EL (cell line): ENCODE measurements at regions not wholly inside any gene's neighbourhood (a gene's known extent, or its start where the extent isn't known, plus 50 kb on each side); places are given as distances from the start of the nearest gene placed in this dataset.
"Not testable (repeated sequence)": the region's sequence is repeated elsewhere in the genome, so short reads cannot be mapped to it uniquely, and the experiment has no call there.

Source experiments
- DNase-seq: peaks from one replicate; pipeline ENCODE4 v3.0.0-alpha.2; 2016

DNA sequence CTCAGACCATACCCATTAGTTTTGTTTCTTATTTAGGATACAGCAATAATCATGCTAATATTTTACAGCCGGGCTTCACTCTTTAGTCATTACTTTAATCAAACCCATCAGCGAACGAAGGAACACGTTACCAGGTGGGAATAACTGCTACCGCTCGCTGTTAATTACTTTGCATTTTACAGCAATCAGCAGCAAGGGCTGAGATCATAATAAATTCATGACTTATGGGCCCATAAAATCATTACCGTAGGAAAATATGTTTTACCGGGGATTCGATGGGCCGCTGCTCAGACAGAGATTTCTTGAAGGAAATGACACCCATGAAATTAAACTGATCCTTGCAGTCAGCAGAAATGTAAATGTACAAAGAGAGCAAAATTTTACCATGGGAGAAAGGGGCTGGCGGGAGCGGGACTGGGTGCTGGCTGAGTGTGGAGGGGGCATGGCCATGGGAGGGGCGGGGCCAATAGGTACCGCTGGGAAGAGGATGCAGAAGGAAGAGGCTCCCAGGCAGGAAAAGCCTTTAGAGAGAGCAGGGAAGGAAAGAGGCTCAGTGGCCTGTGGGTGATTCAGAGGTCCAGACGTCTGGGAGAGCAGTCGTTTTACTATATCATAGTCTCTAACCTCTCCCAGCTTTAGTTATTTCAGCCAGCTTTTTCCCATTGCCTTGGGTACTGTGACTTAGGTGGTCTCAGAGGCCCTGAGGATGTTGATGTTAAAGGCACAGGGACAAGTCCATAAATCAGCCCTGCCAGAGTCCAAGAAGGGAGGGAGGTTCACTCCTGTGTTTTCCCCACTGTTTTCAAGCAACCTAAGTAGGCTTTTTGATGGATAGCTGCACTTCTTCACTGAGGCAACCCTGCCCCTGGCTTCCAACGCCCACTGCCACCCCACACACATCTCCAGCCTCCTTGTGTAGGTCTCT, 258.9 kb downstream of the SEC16B start:
- DNase-seq, result no peak

DNA sequence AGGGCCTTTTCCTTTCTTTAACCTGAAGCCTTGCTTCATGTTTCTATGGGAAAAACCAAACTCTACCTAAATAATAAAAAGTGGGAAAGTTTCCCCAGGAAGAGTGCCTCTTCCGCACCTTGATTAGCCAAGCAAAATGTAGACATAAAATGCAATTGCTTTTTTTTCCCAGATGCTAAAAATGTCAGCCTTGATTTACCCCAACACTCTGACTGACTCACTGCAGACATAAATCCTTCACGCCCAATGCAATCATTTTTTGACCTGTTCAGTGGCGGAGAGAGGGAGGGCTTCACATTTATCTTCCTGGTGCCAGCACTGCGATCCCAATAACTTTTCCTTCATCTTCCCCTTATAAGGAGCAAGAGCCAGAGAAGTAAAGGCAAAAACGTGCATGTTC, 261.5 kb downstream of the SEC16B start:
- no peak for DNase-seq

DNA sequence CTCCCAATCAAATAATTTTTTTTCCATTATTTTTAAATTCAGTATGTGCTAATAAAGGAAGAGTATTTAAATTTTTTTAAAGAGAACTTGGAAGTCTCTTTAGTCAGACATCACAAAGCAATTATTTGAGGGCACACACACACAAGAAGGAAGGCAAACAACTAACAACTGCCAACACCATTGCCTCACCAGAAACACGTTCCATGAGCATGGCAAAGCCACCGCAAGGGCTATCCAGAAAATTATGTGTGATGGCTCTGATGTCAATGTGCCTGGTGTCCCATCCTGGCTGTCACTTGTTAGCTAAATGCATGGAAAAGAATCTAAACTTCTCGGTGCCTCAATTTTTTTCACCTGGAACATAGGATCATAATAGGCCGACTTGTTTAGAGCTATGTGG, 262.9 kb downstream of the SEC16B start:
- DNase-seq, result no peak

DNA sequence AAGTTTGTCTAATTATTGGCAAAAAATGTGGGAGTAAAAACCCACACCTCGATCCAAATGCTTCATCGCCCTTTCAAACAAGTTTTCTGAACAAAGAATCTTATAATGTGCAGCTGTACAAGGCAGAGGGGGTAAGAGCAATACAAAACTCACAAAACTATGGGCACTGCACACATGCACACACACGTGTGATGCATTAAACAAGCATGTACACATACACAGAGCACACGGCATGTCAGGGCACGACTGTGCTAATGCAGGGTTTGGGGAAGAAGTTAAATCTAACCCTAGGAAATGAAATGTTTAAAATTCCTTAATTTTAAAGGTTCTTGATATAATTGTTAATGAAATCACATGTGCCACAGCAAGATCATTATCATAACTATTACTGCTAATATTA, 264.0 kb downstream of the SEC16B start:
- no peak for DNase-seq

DNA sequence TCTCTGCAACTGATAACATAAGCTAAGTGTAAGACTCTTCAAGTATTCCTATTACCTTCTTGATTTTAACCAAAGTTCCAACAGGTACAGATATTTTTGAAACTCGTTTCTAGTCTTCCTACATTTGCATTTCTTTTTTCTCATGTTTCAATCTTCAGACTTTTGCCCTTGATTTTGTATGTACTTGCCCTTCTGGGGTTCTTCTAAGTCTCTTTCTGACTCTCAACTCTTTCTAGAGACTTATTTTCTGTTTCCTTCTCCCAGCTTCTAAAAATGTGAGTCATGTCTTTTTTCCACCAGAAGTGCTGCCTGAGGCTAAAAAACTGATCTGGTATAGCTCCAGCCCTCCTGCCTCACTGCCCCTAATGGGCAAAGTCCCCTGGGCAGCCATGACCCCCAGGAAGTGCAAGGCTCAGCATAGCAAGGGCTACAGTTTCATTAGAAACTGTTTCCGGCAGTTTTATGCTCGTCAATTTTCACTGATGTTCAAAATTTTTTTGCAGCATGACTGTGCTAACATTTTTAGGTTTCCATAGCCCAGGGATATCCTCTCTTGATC, 265.9 kb downstream of the SEC16B start:
- DNase-seq, result peak; percentile 23

DNA sequence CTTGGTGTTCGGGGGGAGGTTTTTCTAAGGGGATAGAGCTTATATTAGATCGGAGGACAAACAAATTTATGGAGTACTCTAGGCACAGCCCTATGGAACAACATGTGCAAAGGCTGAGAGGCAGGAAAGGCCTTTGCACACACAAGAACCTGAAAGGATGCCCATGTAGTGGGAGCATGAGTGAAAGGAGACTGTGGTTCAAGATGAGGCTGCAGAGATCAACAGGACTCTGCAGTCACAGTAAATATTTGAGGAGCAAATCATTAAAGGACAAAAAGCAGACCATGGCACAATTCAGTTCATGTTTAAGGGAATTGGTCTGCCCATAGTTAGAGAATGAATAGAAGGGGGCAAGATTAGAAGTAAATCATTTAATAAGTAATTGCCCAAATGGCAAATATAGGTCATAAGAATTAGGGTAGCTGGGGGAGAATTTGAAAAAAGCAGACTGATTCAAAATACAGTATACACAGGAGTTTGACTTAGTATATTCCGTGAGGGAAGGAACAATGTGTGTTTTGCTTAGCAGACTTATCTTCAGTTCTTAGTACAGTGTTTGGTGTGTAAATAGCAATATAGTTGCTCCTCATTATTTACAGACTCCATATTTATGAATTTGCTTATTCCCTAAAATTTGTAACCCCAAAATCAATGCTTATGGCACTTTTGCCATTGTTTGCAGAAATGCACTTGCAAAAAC, 268.1 kb downstream of the SEC16B start:
- no peak for DNase-seq

DNA sequence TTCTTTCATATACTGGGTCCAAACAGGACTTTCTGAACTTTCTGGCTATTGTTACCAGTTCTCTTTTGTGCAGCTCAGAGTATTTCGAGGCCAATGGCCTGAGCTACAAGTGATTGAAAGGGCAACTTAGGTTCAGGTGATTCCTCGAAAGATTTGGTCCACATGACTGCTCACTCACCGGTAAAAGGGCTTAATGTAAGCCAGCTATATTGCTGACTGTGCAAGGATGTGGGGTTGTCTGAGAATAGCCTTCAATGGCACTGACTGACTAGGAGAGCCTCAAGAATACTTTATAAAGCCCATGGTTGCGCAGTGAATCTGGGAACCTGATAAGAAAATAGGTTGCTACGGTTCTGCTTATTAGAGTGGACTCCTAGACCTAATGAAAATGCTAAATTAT, 269.0 kb downstream of the SEC16B start:
- DNase-seq, result no peak

DNA sequence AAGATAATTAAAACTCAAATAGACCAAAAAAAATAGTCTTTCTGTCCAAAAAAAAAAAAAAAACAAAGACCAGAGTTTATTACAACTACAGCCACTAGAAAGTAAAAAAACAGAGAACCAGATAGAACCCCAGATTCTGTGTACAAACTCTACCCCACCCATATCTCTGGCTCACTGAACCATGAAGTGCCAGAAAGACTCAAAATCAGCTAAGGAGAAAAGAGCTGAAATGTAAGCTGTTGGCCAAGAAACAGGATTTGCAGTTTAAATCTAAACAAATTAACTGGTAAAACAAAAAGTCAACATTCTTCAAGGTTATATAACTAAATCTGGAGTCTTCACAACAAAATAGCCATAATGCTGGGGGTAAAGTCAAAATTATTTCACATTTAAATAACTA, 278.9 kb downstream of the SEC16B start:
- DNase-seq, result no peak

DNA sequence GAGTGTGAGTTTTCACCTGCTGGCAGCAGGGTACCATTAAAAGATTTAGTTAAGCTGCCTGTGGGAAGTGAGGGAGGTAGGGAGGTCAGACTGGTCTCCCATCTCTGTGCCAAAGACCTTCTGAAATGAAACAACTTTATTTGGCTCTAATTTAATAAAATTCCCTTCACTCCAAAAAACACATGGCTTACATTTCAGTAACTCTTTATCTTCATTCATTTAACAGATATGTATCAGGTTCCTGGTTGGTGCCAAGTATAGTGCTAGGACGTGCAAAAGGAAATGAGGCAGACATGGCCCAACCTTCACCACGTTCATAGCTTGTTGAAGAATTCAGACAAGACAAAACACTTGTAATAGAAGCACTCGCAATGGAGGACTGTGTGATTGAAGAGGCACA, 282.3 kb downstream of the SEC16B start:
- DNase-seq, result no peak

DNA sequence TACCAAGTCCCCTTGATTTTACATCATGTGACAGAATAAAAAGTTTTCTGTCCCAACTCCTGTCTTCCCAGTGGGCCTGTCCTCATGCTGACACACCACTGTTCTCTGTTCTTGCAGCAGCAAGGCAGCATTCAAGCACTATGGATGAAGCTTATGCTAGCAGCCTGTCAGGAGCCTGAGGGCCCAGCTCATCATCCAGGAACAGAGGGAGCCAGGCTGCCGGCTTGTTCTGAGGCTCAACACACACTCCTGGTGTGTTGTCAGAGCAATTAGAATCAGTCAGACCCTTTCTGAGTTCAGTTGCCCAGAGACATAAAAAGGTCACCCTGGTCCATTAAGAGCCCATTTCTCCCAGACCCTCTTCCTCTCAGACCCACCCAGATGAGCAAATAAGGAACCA, 282.9 kb downstream of the SEC16B start:
- DNase-seq, result no peak

DNA sequence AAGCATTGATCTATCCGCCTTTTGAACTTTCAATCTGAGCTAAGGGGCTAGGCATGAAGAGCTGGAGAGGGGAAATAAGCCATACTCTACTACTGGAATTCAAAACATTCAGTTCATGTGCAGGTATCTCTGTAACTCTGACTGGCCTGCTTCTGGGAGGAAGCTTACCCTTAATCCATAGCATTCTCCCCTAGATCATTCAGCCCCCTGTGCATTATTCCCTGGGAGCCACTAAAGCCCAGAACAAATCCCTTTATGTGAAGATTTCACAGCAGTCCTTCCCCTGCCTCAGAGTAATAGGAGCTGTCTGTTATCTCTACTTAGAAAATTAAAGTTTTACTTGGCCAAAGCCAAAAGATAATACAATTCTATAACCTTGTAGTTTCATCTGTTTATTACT, 300.7 kb downstream of the SEC16B start:
- no peak for DNase-seq

DNA sequence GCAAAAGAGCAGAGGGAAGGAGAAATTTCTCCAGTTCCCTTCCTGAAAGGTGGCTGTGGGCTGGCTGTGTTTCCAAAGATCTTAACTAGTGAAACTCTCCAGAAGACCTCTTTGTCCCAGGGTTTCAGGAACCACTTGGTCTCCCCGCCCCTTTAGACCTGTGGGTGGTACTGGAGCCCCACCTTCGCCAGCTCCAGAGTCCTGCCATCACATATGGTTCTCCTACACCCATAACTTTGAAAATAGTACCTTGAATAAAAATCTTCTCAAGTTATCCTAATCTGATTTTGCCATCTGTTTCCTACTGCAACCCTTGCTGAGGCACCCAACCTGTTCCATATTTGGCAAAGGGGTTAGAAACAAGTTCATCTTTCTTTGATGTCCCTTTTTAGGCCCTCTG, 303.9 kb downstream of the SEC16B start:
- no peak for DNase-seq

DNA sequence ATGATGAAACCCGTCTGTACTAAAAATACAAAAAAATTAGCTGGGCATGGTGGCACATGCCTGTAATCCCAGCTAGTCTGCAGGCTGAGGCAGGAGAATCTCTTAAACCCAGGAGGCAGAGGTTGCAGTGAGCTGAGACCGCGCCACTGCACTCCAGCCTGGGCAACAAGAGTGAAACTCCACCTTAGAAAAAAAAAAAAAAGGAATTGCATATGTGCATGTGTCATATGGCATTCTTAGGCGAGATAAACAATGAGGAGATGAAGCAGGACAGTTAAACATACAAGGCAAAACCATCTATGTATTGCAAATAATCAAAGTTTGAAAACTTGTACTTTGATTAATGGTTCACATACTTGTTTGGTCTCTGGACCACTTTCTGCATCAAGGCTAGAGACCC, 305.1 kb downstream of the SEC16B start:
- DNase-seq, result not testable (repeated sequence)

DNA sequence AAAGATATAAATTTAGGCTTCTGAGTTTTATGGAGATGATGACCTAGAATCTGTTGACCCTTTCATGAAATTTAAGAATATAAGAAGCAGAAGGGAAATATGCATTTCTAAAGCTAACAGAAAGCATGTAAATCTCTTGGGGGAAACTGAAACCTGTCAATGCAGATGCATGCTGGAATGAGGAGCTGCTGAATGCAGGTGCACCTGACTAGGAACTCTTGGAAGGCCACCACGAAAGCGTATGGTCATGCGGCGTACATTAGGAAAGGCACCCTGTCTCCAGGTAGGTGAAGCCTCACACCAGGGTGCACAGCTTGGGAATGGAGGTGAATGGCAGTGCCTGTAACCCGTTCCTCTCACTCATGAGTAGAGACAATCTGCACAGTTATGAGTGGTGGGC, 309.7 kb downstream of the SEC16B start:
- no peak for DNase-seq

DNA sequence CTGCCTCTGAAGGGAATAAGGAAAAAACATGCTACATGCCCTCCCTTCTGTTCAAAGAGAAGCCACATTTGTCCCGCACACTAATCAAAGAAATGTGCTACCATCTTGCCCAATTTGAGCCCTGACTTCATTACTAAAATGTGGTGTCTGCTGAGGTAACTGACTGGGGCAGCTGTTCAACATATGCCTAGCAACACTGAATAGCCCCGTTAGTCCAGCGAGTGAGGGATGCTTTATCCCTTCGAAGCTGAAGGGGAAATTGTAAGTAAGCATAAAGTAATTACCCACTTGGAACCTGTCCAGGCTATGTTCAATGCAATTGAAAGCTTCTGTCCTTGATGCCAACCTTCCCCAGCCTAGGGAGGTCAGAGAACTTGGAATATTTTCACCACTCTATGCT, 310.6 kb downstream of the SEC16B start:
- DNase-seq, result no peak

DNA sequence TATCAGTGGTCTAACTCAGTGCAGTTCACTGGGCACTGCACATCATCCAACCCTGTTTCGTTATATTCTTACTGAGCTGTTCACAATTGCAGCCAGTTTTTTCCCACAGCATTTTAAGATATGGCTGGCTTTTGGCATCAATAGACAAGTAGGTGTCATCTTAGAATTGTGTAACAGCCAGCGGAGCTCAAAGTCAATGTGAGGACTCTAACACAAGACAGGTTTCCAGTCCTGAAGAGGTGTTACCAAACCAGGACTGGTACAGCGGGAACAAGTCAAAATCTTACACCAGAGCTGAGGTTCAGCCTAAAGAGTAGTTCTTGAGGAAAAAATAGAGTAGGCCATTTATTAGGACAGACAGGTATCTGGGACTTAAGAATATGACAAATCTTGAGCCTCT, 313.3 kb downstream of the SEC16B start:
- no peak for DNase-seq

DNA sequence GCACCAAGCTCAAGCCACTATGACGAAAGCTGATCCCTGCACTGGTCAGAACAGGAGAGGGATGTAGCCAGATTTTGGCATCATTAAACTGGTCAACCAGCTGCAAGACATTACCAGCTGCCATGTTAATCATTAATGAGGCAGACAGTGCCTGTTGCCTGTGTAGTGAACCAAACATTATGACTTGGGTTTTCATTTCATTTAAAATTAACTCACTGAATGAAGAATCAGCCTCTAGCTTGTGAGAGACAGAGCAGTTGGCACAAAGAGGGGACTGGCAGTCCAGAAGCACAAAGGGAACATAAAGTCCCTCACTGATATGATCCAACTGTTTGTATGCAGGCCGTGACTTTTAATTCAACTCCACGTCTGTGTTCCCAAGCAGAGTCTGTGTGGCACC, 318.9 kb downstream of the SEC16B start:
- no peak for DNase-seq

DNA sequence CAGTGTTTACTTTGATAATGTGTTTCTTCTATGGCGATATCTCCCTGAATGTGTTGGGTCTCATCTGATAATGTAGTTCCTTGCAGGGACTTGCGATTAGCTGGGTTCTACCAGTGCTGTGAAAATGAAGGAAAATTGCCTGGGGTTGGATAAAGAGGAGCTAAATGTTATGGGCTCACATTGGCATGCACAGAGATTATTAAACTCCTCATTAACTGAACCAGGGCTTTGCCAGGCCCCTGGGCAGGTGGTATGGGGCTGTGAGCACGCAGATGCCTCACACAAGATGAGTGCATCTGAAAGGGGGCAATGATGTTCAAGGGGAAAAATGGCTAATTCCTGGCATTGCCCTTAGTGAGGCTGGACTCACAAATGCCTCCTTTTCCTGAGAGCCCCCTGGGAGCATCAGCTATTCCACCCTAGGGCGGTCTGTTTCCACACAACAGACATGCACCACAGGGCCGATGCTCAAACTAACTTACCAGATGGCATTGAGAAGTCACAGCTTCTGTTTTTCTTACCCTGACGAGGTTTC, 321.1 kb downstream of the SEC16B start:
- DNase-seq, result no peak

DNA sequence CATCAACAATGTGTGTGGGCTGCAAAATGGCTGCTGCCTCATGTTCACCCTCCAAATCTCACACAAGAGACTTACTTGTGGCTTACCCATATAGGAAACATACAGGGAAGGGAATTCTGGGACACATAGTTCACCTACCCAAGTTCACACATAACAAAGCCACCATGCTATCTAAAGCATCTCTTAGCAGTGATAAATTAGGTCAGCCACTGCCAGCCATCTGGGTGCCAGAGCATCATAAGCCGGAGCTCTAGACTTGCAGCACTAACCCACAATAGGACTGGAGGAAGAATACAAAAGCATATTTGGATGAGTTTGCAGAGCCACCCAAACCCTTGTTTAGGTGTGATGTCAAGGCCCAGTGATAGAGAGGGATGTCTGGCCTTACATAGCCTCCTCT, 321.7 kb downstream of the SEC16B start:
- DNase-seq, result no peak

DNA sequence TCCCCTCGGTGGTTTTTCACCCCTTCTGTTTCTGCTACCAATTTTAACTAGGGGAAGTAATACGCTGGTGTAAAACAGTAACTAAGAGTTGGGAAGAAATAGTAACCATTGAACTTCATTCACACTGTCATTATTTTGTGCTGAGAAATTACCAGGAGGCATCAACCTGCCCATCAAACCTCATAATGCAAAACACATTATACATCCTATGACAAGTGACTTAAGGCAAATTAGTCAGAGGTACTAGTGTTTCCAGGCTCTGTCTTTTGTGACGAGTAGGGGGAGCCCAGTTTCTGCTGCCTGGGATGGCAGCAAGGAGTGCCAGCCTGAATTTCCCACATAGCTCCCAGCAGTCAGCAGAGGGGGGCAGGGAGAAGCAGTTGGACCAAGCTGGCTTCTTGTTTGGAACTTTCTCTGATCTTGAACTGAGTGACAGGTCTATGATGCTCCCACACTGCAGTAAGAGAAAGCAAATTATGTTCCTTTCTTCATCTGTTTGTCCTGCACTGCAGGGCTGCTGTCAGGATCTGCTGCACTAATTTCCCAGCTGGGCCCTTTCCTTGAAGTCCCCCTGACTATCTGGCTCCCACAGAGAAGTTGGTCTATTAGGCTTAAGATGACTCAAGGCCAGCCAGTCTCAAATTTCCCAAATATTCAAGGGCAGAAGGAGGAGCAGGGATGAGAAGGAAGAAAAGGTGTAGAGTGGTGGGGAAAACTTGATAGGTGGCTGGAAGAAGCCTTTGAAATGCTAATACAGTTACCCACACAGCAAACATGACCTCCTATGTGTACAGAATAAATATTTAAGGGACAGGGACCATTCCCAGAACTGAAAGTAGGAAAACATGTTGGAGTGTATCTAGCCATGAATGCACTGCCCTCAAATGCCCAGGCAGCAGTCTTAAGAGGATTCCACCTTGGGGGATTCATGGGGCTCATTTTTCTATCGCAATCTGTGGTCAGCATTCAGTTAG, 322.8 kb downstream of the SEC16B start:
- DNase-seq, result no peak

DNA sequence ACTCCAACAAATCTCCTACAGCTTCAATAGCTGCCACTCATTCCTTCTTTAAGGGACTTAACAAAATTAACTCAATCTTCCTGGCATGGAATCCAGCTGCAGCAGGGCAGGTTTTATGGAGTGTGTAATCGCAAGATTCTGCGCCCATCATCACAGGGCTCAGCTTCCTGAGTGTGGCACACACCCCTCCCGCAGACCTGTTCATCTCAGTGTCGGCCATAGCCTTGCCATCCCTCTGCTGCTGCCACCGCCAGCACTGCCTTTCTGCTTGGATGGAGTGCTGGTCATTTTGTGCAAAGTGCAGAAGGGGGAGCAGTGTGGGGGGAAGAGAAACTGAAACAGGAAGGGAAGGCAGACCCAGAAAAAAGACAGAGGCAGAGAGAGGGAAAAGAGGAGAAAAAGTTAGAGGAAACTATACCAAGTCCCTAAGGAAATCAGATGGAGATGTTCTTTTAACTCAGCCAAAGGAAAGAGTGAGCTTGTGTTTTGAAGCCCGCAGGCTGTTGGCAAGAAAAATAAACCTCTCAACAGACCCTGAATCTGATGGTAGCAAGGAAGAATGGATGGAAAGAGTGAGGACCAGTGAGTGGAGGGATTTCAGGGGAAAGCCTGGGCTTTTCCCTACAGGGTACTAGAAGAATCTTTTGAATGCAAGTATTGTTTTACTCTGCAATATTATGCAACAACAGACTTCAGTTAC, 324.2 kb downstream of the SEC16B start:
- no peak for DNase-seq

DNA sequence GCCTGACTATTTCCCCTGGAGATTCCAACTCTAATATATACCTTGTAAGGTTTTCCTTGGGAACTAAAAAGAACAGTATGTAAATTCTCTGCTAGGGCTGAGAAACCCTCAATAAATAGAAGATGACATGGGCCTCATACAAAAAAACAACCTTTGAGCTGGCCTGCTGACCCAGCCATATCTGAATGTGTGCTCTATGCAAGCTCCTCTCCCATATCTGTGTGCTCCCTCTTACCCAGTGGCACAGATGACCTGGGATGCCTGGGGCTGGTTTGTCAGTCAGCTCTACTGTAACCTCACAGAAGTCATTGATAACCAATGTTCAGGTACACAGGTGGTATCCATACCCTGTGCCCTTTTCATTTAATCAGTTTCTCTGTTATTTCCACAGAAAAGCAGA, 329.2 kb downstream of the SEC16B start:
- no peak for DNase-seq
